Activated naive CD8-positive, alpha-beta T cell treated with anti-CD3 and anti-CD28 coated beads, Interleukin-2, amount 50 U/mL, for 24 hours (primary cell): ENCODE measurements at regions not wholly inside any gene's neighbourhood (a gene's known extent, or its start where the extent isn't known, plus 50 kb on each side); places are given as distances from the start of the nearest gene placed in this dataset.
"Not testable (repeated sequence)": the region's sequence is repeated elsewhere in the genome, so short reads cannot be mapped to it uniquely, and the experiment has no call there.

Experiments
- ATAC-seq: fragments of 150-1000 bp; cut with Tn5 transposase; one replicate; pipeline ENCODE4 v1.10.0; 2021
- DNase-seq: peaks from one replicate; pipeline ENCODE4 v3.0.0; 2021
- H3K27ac Mint-ChIP-seq: one replicate; pipeline ENCODE4 v1.8.0; 2021; ENCODE audit warnings: mild to moderate bottlenecking, mixed read lengths
- H3K27me3 Mint-ChIP-seq: one replicate; pipeline ENCODE4 v1.8.0; 2021; ENCODE audit warnings: mixed read lengths
- H3K36me3 Mint-ChIP-seq: one replicate; pipeline ENCODE4 v1.8.0; 2021; ENCODE audit warnings: low read depth, mixed read lengths
- H3K4me1 Mint-ChIP-seq: one replicate; pipeline ENCODE4 v1.8.0; 2021; ENCODE audit warnings: mixed read lengths
- H3K4me3 Mint-ChIP-seq: one replicate; pipeline ENCODE4 v1.8.0; 2021; ENCODE audit warnings: mild to moderate bottlenecking, moderate library complexity, mixed read lengths
- H3K9me3 Mint-ChIP-seq: one replicate; pipeline ENCODE4 v1.8.0; 2021; ENCODE audit warnings: mixed read lengths

GRCh38 chr5:97234380-97234779 is 51.3 kb upstream of the RIOK2 start:
- not testable (repeated sequence) for ATAC-seq, DNase-seq, H3K27ac Mint-ChIP-seq, H3K4me1 Mint-ChIP-seq, H3K27me3 Mint-ChIP-seq, H3K36me3 Mint-ChIP-seq, H3K4me3 Mint-ChIP-seq, H3K9me3 Mint-ChIP-seq

GRCh38 chr5:97242341-97242740 is 59.3 kb upstream of the RIOK2 start:
- DNase-seq (no peak), ATAC-seq (no peak)
- Mint-ChIP-seq H3K27me3 (no peaks in the 10 kb centered on the region), H3K9me3 (no peaks in the 10 kb centered on the region), H3K4me1 (no peaks in the 10 kb centered on the region), H3K27ac (no peak overlapping the region), H3K4me3 (no peak overlapping the region), H3K36me3 (no peaks in the 10 kb centered on the region)

GRCh38 chr5:97243353-97243752 is 60.3 kb upstream of the RIOK2 start:
- H3K27ac Mint-ChIP-seq: no peak overlapping the region
- no peaks in the 10 kb centered on the region for H3K27me3 Mint-ChIP-seq
- no peak overlapping the region for H3K4me3 Mint-ChIP-seq
- no peaks in the 10 kb centered on the region for H3K36me3 Mint-ChIP-seq
- H3K4me1 Mint-ChIP-seq: no peaks in the 10 kb centered on the region
- ATAC-seq: no peak
- DNase-seq: no peak
- no peaks in the 10 kb centered on the region for H3K9me3 Mint-ChIP-seq

GRCh38 chr5:97245386-97245785 is 62.3 kb upstream of the RIOK2 start:
- Mint-ChIP-seq H3K4me3 (no peak overlapping the region), H3K27ac (no peak overlapping the region), H3K9me3 (no peaks in the 10 kb centered on the region), H3K4me1 (no peaks in the 10 kb centered on the region), H3K36me3 (no peaks in the 10 kb centered on the region), H3K27me3 (no peaks in the 10 kb centered on the region)
- ATAC-seq (no peak), DNase-seq (no peak)

GRCh38 chr5:97250113-97250512 is 67.1 kb upstream of the RIOK2 start:
- H3K4me3 Mint-ChIP-seq: no peak overlapping the region
- H3K4me1 Mint-ChIP-seq: no peaks in the 10 kb centered on the region
- DNase-seq: no peak
- ATAC-seq: no peak
- H3K36me3 Mint-ChIP-seq: no peaks in the 10 kb centered on the region
- H3K27me3 Mint-ChIP-seq: no peaks in the 10 kb centered on the region
- H3K9me3 Mint-ChIP-seq: peaks cover 5% of the 10 kb centered on the region
- no peak overlapping the region for H3K27ac Mint-ChIP-seq

- H3K9me3 Mint-ChIP-seq: peaks cover 6% of the 10 kb centered on the region
- no peak for ATAC-seq
Measured at GRCh38 chr5:97266076-97266475, 83.0 kb upstream of the RIOK2 start.

GRCh38 chr5:97266576-97266975 is 83.5 kb upstream of the RIOK2 start:
- no peaks in the 10 kb centered on the region for H3K27me3 Mint-ChIP-seq
- no peak overlapping the region for H3K27ac Mint-ChIP-seq
- ATAC-seq (no peak), DNase-seq (no peak)
- H3K9me3 Mint-ChIP-seq: peaks cover 6% of the 10 kb centered on the region
- H3K4me3 Mint-ChIP-seq: no peak overlapping the region
- H3K36me3 Mint-ChIP-seq: no peaks in the 10 kb centered on the region
- H3K4me1 Mint-ChIP-seq: no peaks in the 10 kb centered on the region

More at GRCh38 chr5:97266076-97266475, 83.0 kb upstream of the RIOK2 start:
- DNase-seq: no peak
- no peak overlapping the region for H3K4me3 Mint-ChIP-seq
- H3K27ac Mint-ChIP-seq: no peak overlapping the region
- no peaks in the 10 kb centered on the region for H3K36me3 Mint-ChIP-seq
- no peaks in the 10 kb centered on the region for H3K4me1 Mint-ChIP-seq
- H3K27me3 Mint-ChIP-seq: no peaks in the 10 kb centered on the region

GRCh38 chr5:97267767-97268166 is 84.7 kb upstream of the RIOK2 start:
- peaks cover 14% of the 10 kb centered on the region for H3K9me3 Mint-ChIP-seq
- no peaks in the 10 kb centered on the region for H3K4me1 Mint-ChIP-seq
- no peak overlapping the region for H3K4me3 Mint-ChIP-seq
- no peak overlapping the region for H3K27ac Mint-ChIP-seq
- no peak for ATAC-seq
- no peaks in the 10 kb centered on the region for H3K27me3 Mint-ChIP-seq
- H3K36me3 Mint-ChIP-seq: no peaks in the 10 kb centered on the region
- DNase-seq: no peak

GRCh38 chr5:97276474-97277120 is 93.5 kb upstream of the RIOK2 start:
- no peaks in the 10 kb centered on the region for H3K4me1 Mint-ChIP-seq
- H3K9me3 Mint-ChIP-seq: peaks cover 27% of the 10 kb centered on the region
- H3K27me3 Mint-ChIP-seq: peaks cover 2% of the 10 kb centered on the region
- DNase-seq (no peak), ATAC-seq (no peak)
- no peak overlapping the region for H3K4me3 Mint-ChIP-seq
- no peak overlapping the region for H3K27ac Mint-ChIP-seq
- peaks cover 2% of the 10 kb centered on the region for H3K36me3 Mint-ChIP-seq

- Mint-ChIP-seq H3K27me3 (no peaks in the 10 kb centered on the region), H3K4me3 (no peak overlapping the region), H3K36me3 (no peaks in the 10 kb centered on the region), H3K27ac (no peak overlapping the region), H3K4me1 (no peaks in the 10 kb centered on the region), H3K9me3 (peaks cover 15% of the 10 kb centered on the region)
- ATAC-seq: no peak
- no peak for DNase-seq
Measured at GRCh38 chr5:97281257-97281656, 98.2 kb upstream of the RIOK2 start.

GRCh38 chr5:97297063-97297703 is 114.1 kb upstream of the RIOK2 start:
- Mint-ChIP-seq H3K27ac (no peak overlapping the region), H3K27me3 (no peaks in the 10 kb centered on the region), H3K4me1 (no peaks in the 10 kb centered on the region), H3K9me3 (no peaks in the 10 kb centered on the region), H3K4me3 (no peak overlapping the region), H3K36me3 (no peaks in the 10 kb centered on the region)
- DNase-seq (peak; percentile 8), ATAC-seq (peak; percentile 63)

- Mint-ChIP-seq H3K27ac (no peak overlapping the region), H3K4me1 (no peaks in the 10 kb centered on the region), H3K9me3 (no peaks in the 10 kb centered on the region), H3K36me3 (no peaks in the 10 kb centered on the region), H3K4me3 (no peak overlapping the region), H3K27me3 (no peaks in the 10 kb centered on the region)
- ATAC-seq (peak; percentile 36), DNase-seq (no peak)
Measured at GRCh38 chr5:97297704-97298091, 114.7 kb upstream of the RIOK2 start.

- ATAC-seq, H3K9me3 Mint-ChIP-seq, DNase-seq, H3K4me3 Mint-ChIP-seq, H3K4me1 Mint-ChIP-seq, H3K36me3 Mint-ChIP-seq, H3K27ac Mint-ChIP-seq, H3K27me3 Mint-ChIP-seq: not testable (repeated sequence)
Measured at GRCh38 chr5:97301181-97301580, 118.1 kb upstream of the RIOK2 start.

- H3K36me3 Mint-ChIP-seq: no peaks in the 10 kb centered on the region
- H3K9me3 Mint-ChIP-seq: peaks cover 37% of the 10 kb centered on the region
- ATAC-seq: no peak
- no peak for DNase-seq
- H3K4me1 Mint-ChIP-seq: no peaks in the 10 kb centered on the region
- H3K27ac Mint-ChIP-seq: no peak overlapping the region
- no peaks in the 10 kb centered on the region for H3K27me3 Mint-ChIP-seq
- H3K4me3 Mint-ChIP-seq: no peak overlapping the region
Measured at GRCh38 chr5:97338729-97339128, 155.7 kb upstream of the RIOK2 start.

- ATAC-seq: no peak
- Mint-ChIP-seq H3K4me3 (no peak overlapping the region), H3K27ac (no peak overlapping the region), H3K36me3 (peaks cover 2% of the 10 kb centered on the region), H3K4me1 (no peaks in the 10 kb centered on the region), H3K27me3 (no peaks in the 10 kb centered on the region), H3K9me3 (peaks cover 31% of the 10 kb centered on the region)
- DNase-seq: no peak
Measured at GRCh38 chr5:97355775-97356174, 172.7 kb upstream of the RIOK2 start.

- Mint-ChIP-seq H3K27ac (no peak overlapping the region), H3K27me3 (peaks cover 2% of the 10 kb centered on the region), H3K36me3 (no peaks in the 10 kb centered on the region), H3K4me1 (no peaks in the 10 kb centered on the region), H3K4me3 (no peak overlapping the region), H3K9me3 (peaks cover 9% of the 10 kb centered on the region)
- DNase-seq: no peak
- no peak for ATAC-seq
Measured at GRCh38 chr5:97363577-97363976, 180.5 kb upstream of the RIOK2 start.
